K562 (cell line): ENCODE measurements at regions not wholly inside any gene's neighbourhood (a gene's known extent, or its start where the extent isn't known, plus 50 kb on each side); places are given as distances from the start of the nearest gene placed in this dataset.

Experiments
- ATF1 ChIP-seq, 2 experiments: fragments of 450-650 bp in 1 of 2; IDR thresholded peaks; 2 replicates each; pipeline ENCODE4 v1.6.1; 2016; ENCODE audit warnings: missing compliant biosample characterization in 1 of 2, missing genetic modification characterization in 1 of 2
- CTBP1 ChIP-seq: fragments of 450-650 bp; IDR thresholded peaks from 2 replicates; pipeline ENCODE4 v1.6.1; 2016; ENCODE audit warnings: borderline replicate concordance
- FOSL1 ChIP-seq: fragments of 200-800 bp; sonication (Bioruptor generic); conservative IDR thresholded peaks from 2 replicates; pipeline ENCODE4 v1.6.1; 2016; ENCODE audit warnings: missing genetic modification characterization, missing compliant biosample characterization
- FOXK2 ChIP-seq, 2 experiments: fragments of 450-650 bp; IDR thresholded peaks in 1 of 2; conservative IDR thresholded peaks in 1 of 2; 2 replicates each; pipeline ENCODE4 v1.6.1; 2016; ENCODE audit warnings: low read depth in 2 of 2, mild to moderate bottlenecking in 1 of 2
- HNRNPUL1 ChIP-seq: fragments of 200-400 bp; formaldehyde crosslinking; IDR thresholded peaks from 2 replicates; pipeline ENCODE4 v1.6.1; 2017; ENCODE audit warnings: low read length
- KDM1A ChIP-seq, 2 experiments: fragments of 450-650 bp; IDR thresholded peaks; 2 replicates each; pipeline ENCODE4 v1.6.1; 2016; ENCODE audit warnings: mild to moderate bottlenecking in 2 of 2
- KLF1 ChIP-seq: fragments of 450-650 bp; IDR thresholded peaks from 2 replicates; pipeline ENCODE4 v1.6.1; 2016; ENCODE audit warnings: missing genetic modification characterization, missing compliant biosample characterization
- NFRKB ChIP-seq: fragments of 450-650 bp; IDR thresholded peaks from 2 replicates; pipeline ENCODE4 v1.6.1; 2016; ENCODE audit warnings: low read depth
- NFXL1 ChIP-seq: fragments of 450-650 bp; formaldehyde crosslinking; IDR thresholded peaks from 2 replicates; pipeline ENCODE4 v1.4.0; 2021; ENCODE audit warnings: mild to moderate bottlenecking
- NRF1 ChIP-seq, 2 experiments: fragments of 450-650 bp; IDR thresholded peaks in 1 of 2; conservative IDR thresholded peaks in 1 of 2; 2 replicates each; pipeline ENCODE4 v1.6.1; 2014; ENCODE audit warnings: mild to moderate bottlenecking in 2 of 2
- PTTG1 ChIP-seq: fragments of 450-650 bp; IDR thresholded peaks from 2 replicates; pipeline ENCODE4 v1.6.1; 2016; ENCODE audit warnings: low read depth, mild to moderate bottlenecking, missing genetic modification characterization, missing compliant biosample characterization
- SMARCC2 ChIP-seq: fragments of 450-650 bp; IDR thresholded peaks from 2 replicates; pipeline ENCODE4 v1.6.1; 2017; ENCODE audit warnings: antibody characterized with exemption, moderate library complexity, mild to moderate bottlenecking, low read depth
- TEAD1 ChIP-seq, 2 experiments: fragments of 450-650 bp in 1 of 2; sonication (generic) in 1 of 2; formaldehyde crosslinking; IDR thresholded peaks; 2 replicates each; pipeline versions ENCODE4 v1.4.0 to v1.8.0; 2020 to 2022; ENCODE audit warnings: mild to moderate bottlenecking in 2 of 2, missing genetic modification reagents in 1 of 2
- ZBTB1 ChIP-seq: sonication (generic); formaldehyde crosslinking; IDR thresholded peaks from 2 replicates; pipeline ENCODE4 v1.8.1; 2023; ENCODE audit warnings: missing genetic modification reagents, low read depth, mild to moderate bottlenecking, borderline replicate concordance
- ZBTB8A ChIP-seq: fragments of 450-650 bp; IDR thresholded peaks from 2 replicates; pipeline ENCODE4 v1.6.1; 2018; ENCODE audit warnings: mild to moderate bottlenecking, moderate library complexity; ENCODE audit not compliant: partially characterized antibody
- ZNF174 ChIP-seq: fragments of 250-450 bp; sonication (Bioruptor Pico); IDR thresholded peaks from 2 replicates; pipeline ENCODE4 v1.4.0; 2020; ENCODE audit warnings: mild to moderate bottlenecking
- ZNF263 ChIP-seq: sonication (generic); formaldehyde crosslinking; IDR thresholded peaks from 2 replicates; pipeline ENCODE4 v1.8.0; 2022; ENCODE audit warnings: mild to moderate bottlenecking, missing genetic modification reagents, borderline replicate concordance
- ZNF766 ChIP-seq: fragments of 200-800 bp; sonication (Bioruptor generic); conservative IDR thresholded peaks from 2 replicates; pipeline ENCODE4 v1.6.1; 2016; ENCODE audit warnings: missing genetic modification characterization, missing compliant biosample characterization
- TF ChIP-seq, protein P1 (sequence below): fragments of 450-650 bp; IDR thresholded peaks from 2 replicates; pipeline ENCODE4 v1.6.1; 2018; ENCODE audit not compliant: partially characterized antibody
- TF ChIP-seq, protein P2 (sequence below): fragments of 450-650 bp; IDR thresholded peaks from 2 replicates; pipeline ENCODE4 v1.6.1; 2016
- TF ChIP-seq, protein P3 (sequence below): fragments of 250-450 bp; sonication (Bioruptor Pico); IDR thresholded peaks from 2 replicates; pipeline ENCODE4 v1.4.0; 2020; ENCODE audit warnings: mild to moderate bottlenecking
- TF ChIP-seq, protein P4 (sequence below): fragments of 450-650 bp; IDR thresholded peaks from 2 replicates; pipeline ENCODE4 v1.6.1; 2017; ENCODE audit warnings: mild to moderate bottlenecking, moderate library complexity

DNA sequence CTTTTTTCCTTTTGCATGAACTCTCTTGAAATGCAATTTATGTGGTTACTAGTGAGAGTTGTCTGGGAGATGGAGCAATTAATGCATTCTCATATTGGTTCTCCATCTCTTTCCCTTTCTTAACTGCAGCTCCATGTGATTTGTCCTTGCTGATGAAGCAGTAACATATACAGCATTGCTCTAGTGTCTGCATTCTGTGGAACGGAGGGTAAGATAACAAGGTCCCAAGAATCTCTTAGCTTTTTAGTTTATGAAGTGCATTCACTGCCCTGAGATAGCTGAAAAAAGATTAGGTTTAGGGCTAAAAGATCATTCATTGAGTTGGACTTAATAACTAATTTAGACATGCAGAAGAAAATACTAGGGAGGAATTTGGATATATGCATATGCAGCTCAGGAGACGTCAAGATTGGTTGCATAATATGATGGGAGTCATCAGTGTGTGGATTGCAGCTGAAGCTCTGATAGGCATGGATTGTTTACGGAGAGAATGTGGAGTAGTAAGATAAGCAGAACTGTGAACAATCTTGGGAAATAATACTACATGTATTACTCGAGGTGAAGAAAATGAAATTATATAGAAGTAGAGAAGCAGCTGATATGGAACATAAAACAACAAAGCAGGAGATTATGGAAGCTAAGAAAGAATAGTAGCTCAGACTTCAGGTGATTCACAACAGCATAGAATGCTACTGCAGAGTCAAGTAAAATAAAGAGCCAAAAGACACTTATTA, 404.7 kb downstream of the ARL4A start (continued):
- TF ChIP-seq, protein P1, sequence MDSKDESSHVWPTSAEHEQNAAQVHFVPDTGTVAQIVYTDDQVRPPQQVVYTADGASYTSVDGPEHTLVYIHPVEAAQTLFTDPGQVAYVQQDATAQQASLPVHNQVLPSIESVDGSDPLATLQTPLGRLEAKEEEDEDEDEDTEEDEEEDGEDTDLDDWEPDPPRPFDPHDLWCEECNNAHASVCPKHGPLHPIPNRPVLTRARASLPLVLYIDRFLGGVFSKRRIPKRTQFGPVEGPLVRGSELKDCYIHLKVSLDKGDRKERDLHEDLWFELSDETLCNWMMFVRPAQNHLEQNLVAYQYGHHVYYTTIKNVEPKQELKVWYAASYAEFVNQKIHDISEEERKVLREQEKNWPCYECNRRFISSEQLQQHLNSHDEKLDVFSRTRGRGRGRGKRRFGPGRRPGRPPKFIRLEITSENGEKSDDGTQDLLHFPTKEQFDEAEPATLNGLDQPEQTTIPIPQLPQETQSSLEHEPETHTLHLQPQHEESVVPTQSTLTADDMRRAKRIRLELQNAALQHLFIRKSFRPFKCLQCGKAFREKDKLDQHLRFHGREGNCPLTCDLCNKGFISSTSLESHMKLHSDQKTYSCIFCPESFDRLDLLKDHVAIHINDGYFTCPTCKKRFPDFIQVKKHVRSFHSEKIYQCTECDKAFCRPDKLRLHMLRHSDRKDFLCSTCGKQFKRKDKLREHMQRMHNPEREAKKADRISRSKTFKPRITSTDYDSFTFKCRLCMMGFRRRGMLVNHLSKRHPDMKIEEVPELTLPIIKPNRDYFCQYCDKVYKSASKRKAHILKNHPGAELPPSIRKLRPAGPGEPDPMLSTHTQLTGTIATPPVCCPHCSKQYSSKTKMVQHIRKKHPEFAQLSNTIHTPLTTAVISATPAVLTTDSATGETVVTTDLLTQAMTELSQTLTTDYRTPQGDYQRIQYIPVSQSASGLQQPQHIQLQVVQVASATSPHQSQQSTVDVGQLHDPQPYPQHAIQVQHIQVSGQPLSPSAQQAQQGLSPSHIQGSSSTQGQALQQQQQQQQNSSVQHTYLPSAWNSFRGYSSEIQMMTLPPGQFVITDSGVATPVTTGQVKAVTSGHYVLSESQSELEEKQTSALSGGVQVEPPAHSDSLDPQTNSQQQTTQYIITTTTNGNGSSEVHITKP, result peak; percentile 14
- TF ChIP-seq ZNF766 (CRISPR knock-in tag), result 0 out of 2 replicates have a peak, but pooled peaks have one; percentile 38
- peak; percentile 92 for TF ChIP-seq KDM1A (IDR thresholded peaks at IDR 0.05)
- TF ChIP-seq FOSL1 (tag), result peak; percentile 90
- no peak for TF ChIP-seq ZNF263 (CRISPR knock-in tag)
- no peak for TF ChIP-seq NRF1 (conservative IDR thresholded peaks at IDR 0.05 in 1 of 2, IDR thresholded peaks at IDR 0.05 in 1 of 2)
- no peak for TF ChIP-seq ZBTB8A
- no peak for TF ChIP-seq HNRNPUL1
- no peak for TF ChIP-seq ZNF174 (CRISPR knock-in tag)
- 0 out of 4 replicates have a peak, but pooled peaks of 1 of the 2 experiments have one; percentile 13 for TF ChIP-seq FOXK2 (conservative IDR thresholded peaks at IDR 0.05 in 1 of 2, IDR thresholded peaks at IDR 0.05 in 1 of 2; ENCODE audit: low read depth in 2 of 2)
- TF ChIP-seq, protein P2, sequence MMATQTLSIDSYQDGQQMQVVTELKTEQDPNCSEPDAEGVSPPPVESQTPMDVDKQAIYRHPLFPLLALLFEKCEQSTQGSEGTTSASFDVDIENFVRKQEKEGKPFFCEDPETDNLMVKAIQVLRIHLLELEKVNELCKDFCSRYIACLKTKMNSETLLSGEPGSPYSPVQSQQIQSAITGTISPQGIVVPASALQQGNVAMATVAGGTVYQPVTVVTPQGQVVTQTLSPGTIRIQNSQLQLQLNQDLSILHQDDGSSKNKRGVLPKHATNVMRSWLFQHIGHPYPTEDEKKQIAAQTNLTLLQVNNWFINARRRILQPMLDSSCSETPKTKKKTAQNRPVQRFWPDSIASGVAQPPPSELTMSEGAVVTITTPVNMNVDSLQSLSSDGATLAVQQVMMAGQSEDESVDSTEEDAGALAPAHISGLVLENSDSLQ, result peak; percentile 59
- no peak for TF ChIP-seq KLF1 (tag)
- TF ChIP-seq SMARCC2, result peak; percentile 50; the same call in 1 of the 2 replicates
- no peak for TF ChIP-seq NFXL1
- no peak for TF ChIP-seq ATF1 (CRISPR knock-in tag; IDR thresholded peaks at IDR 0.05)
- TF ChIP-seq ATF1 (tag; IDR thresholded peaks at IDR 0.05), result peak; percentile 63
- TF ChIP-seq PTTG1 (tag), result no peak
- TF ChIP-seq, protein P3, sequence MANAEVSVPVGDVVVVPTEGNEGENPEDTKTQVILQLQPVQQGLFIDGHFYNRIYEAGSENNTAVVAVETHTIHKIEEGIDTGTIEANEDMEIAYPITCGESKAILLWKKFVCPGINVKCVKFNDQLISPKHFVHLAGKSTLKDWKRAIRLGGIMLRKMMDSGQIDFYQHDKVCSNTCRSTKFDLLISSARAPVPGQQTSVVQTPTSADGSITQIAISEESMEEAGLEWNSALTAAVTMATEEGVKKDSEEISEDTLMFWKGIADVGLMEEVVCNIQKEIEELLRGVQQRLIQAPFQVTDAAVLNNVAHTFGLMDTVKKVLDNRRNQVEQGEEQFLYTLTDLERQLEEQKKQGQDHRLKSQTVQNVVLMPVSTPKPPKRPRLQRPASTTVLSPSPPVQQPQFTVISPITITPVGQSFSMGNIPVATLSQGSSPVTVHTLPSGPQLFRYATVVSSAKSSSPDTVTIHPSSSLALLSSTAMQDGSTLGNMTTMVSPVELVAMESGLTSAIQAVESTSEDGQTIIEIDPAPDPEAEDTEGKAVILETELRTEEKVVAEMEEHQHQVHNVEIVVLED (CRISPR knock-in tag), result no peak
- no peak for TF ChIP-seq ZBTB1 (CRISPR knock-in tag)
- TF ChIP-seq TEAD1 (CRISPR knock-in tag; IDR thresholded peaks at IDR 0.05), result no peak
- TF ChIP-seq NFRKB, result no peak
- TF ChIP-seq CTBP1, result no peak
- TF ChIP-seq, protein P4, sequence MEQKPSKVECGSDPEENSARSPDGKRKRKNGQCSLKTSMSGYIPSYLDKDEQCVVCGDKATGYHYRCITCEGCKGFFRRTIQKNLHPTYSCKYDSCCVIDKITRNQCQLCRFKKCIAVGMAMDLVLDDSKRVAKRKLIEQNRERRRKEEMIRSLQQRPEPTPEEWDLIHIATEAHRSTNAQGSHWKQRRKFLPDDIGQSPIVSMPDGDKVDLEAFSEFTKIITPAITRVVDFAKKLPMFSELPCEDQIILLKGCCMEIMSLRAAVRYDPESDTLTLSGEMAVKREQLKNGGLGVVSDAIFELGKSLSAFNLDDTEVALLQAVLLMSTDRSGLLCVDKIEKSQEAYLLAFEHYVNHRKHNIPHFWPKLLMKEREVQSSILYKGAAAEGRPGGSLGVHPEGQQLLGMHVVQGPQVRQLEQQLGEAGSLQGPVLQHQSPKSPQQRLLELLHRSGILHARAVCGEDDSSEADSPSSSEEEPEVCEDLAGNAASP, result no peak
